RWPE1 (cell line): ENCODE measurements at regions not wholly inside any gene's neighbourhood (a gene's known extent, or its start where the extent isn't known, plus 50 kb on each side); places are given as distances from the start of the nearest gene placed in this dataset.

ENCODE experiments used
- CTCF ChIA-PET: fragments of 350-600 bp; sonication (Branson Sonifier 250); formaldehyde crosslinking; extraction: SDS; loops from one replicate; lab custom pipeline; 2021; lab: Yijun Ruan, JAX
- POLR2A ChIA-PET: fragments of 400-600 bp; formaldehyde crosslinking; extraction: SDS; loops from one replicate; lab custom pipeline; 2020; ENCODE audit warnings: antibody characterized with exemption; ENCODE audit not compliant: low non-redundant PET; lab: Yijun Ruan, JAX
- DNase-seq: peaks from one replicate; pipeline ENCODE4 v3.0.0; 2012; ENCODE audit warnings: low spot score
- H3K27ac ChIP-seq: fragments of 450-650 bp; 2 replicates; pipeline ENCODE4 v1.5.1; 2017
- CTCF ChIP-seq: fragments of 450-650 bp; conservative IDR thresholded peaks from 2 replicates; pipeline ENCODE4 v1.5.1; 2017; ENCODE audit warnings: low read depth, mild to moderate bottlenecking

- ChIA-PET CTCF (no interaction called here), POLR2A (no interaction called here)
- TF ChIP-seq CTCF, result no peak
- H3K27ac ChIP-seq, result no peak overlapping the region
- DNase-seq, result no peak
Observed at GRCh38 chr10:31194986-31195385, 124.0 kb upstream of the ZEB1 start.

GRCh38 chr10:31197886-31198285, 121.1 kb upstream of the ZEB1 start:
- no peak overlapping the region for H3K27ac ChIP-seq
- POLR2A ChIA-PET, result no interaction called here
- no peak for TF ChIP-seq CTCF
- DNase-seq, result no peak
- CTCF ChIA-PET, result interaction anchor here (0.6 kb wide), 1 partner anchor 79 kb away, joined by 4 read pairs; no protein-coding TSS in a partner anchor

- DNase-seq, result no peak
Observed at GRCh38 chr10:31204090-31204489, 114.9 kb upstream of the ZEB1 start.

DNA sequence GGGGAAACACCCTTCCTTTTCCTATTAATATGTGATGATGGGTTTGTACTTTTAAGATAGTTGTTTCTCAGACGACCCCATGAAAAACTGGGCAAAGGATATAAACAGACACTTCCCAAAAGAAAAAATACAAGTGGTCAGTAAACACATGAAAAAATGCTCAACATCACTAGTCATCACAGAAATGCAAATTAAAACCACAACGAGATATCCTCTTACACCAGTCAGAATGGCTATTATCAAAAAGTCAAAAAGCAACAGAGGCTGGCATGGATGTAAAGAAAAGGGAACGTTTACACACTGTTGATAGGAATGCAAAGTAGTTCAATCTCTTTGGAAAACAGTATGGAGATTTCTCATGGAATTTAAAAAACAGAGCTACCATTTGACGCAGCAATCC, 111.4 kb upstream of the ZEB1 start:
- TF ChIP-seq CTCF, result no peak
- H3K27ac ChIP-seq, result no peak overlapping the region
- no peak for DNase-seq
- CTCF ChIA-PET, result no interaction called here
- POLR2A ChIA-PET, result no interaction called here

More at GRCh38 chr10:31204090-31204489, 114.9 kb upstream of the ZEB1 start:
- POLR2A ChIA-PET, result no interaction called here
- TF ChIP-seq CTCF, result no peak
- H3K27ac ChIP-seq, result no peak overlapping the region
- CTCF ChIA-PET, result interaction anchor here (0.5 kb wide), 1 partner anchor 218 kb away, joined by 3 read pairs; no protein-coding TSS in a partner anchor

DNA sequence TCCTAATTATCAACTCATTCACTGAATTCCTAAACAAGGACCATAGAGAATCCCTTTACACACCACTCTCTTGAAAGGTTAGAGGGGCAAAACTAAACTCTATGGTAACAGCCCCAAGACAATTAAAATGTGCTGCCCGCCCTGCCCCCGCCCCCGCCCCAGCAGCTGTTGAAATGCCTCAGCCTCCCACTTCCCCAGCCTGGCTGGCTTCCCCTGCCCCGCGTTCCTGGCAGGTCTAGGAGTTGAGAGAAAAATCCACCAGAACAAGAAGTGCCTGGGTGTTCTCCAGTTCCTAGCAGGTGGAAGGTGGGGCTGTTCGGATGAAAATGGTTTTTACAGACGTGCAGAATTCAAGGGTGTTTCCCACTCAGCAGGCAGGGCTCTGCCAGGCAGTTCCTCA, 109.5 kb upstream of the ZEB1 start:
- CTCF ChIA-PET, result no interaction called here

GRCh38 chr10:31210190-31210589, 108.8 kb upstream of the ZEB1 start:
- DNase-seq, result no peak
- ChIA-PET POLR2A (no interaction called here), CTCF (no interaction called here)
- no peak for TF ChIP-seq CTCF
- no peak overlapping the region for H3K27ac ChIP-seq

More for the DNA sequence above, 109.5 kb upstream of the ZEB1 start:
- TF ChIP-seq CTCF, result no peak
- no peak for DNase-seq
- no peak overlapping the region for H3K27ac ChIP-seq
- POLR2A ChIA-PET, result no interaction called here
